D721Med (cell line): ENCODE measurements at regions not wholly inside any gene's neighbourhood (a gene's known extent, or its start where the extent isn't known, plus 50 kb on each side); places are given as distances from the start of the nearest gene placed in this dataset.

Experiments
- DNase-seq: peaks from one replicate; pipeline ENCODE4 v3.0.0; 2011; ENCODE audit warnings: low spot score; ENCODE audit not compliant: insufficient read length
- FAIRE-seq: peaks from 2 replicates; lab custom pipeline; 2011; peaks lifted over from hg19 to GRCh38; lab: Jason Lieb, UNC
- CTCF ChIP-seq: IDR thresholded peaks from 2 replicates; pipeline ENCODE4 v1.5.1; 2012; ENCODE audit warnings: mild to moderate bottlenecking, control low read depth; ENCODE audit not compliant: insufficient read depth; ENCODE audit errors: missing control alignments

- no peak for FAIRE-seq
- DNase-seq = no peak
- no peak for TF ChIP-seq CTCF
Measured at GRCh38 chr2:118769707-118770400, 77.6 kb downstream of the EN1 start.

GRCh38 chr2:118766871-118767270, 80.6 kb downstream of the EN1 start:
- no peak for TF ChIP-seq CTCF
- FAIRE-seq (no peak), DNase-seq (no peak)

DNA sequence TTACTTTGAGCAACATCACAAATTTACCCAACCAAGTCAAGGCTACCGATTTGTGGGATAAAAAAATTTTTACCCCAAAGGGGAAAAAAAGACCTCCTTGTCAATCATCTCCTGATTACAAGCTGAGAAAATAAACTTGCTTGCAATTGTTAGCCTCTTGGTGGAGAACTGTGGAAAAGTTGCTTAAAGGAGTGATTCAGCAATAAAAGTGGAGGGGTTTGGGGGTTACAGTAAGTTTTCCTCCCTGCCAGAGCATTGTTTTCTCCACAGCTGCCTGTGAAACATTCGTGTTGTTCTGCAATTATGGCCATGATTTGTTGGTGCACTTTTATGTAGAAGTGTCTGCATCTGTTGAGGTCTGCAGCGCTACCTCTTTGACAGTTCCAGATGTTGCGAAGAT, 82.6 kb downstream of the EN1 start:
- no peak for TF ChIP-seq CTCF
- FAIRE-seq = no peak
- DNase-seq = no peak

- TF ChIP-seq CTCF = no peak
Measured at GRCh38 chr2:118763797-118764196, 83.7 kb downstream of the EN1 start.

DNA sequence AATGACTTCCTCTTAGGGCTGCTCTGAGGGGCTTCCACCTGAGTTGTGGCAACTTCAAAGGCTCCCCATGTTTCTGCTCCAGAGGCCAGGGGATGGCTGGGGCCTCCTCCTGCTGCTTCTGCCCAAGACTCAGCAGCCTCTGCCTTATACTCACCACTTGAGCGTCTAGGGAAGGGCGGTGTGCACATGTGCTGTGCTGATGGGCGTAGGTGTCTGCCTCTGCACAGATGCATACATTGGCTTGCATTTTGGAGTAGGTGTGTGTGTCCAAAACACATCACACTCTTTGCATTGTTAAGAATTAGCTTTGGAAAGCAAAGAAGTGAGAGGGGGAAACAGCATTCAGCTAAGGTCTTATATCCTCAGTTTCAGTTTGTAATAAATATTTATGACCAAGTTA, 85.2 kb downstream of the EN1 start:
- no peak for DNase-seq
- FAIRE-seq = no peak
- TF ChIP-seq CTCF = no peak

More at GRCh38 chr2:118763797-118764196, 83.7 kb downstream of the EN1 start:
- DNase-seq (no peak), FAIRE-seq (no peak)

DNA sequence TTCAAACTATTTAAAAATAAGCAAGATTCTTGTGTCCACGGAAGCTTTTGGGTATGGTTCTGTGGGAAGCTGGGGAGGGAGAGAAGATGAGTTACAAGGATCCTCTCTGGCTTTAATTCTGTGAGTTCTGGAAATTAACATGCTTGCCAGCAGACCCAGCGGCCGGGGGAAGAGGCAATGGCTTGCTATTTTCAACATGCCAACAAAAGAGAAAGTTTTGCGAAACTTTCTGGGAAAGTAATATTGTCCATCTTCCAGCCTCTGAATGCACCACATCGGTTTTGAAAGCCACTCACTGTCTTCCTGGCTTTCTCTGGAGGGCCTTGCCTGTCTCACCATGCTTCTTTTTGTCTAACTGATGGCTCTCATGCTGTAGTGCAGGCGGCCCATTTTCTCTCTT, 85.7 kb downstream of the EN1 start:
- no peak for DNase-seq
- no peak for FAIRE-seq
- no peak for TF ChIP-seq CTCF

GRCh38 chr2:118755901-118756300, 91.5 kb downstream of the EN1 start:
- DNase-seq (no peak), FAIRE-seq (no peak)
- no peak for TF ChIP-seq CTCF
